ENCODE measurements at regions not wholly inside any gene's neighbourhood (a gene's known extent, or its start where the extent isn't known, plus 50 kb on each side); places are given as distances from the start of the nearest gene placed in this dataset.
"Not testable (repeated sequence)": the region's sequence is repeated elsewhere in the genome, so short reads cannot be mapped to it uniquely, and the experiment has no call there.

DNA sequence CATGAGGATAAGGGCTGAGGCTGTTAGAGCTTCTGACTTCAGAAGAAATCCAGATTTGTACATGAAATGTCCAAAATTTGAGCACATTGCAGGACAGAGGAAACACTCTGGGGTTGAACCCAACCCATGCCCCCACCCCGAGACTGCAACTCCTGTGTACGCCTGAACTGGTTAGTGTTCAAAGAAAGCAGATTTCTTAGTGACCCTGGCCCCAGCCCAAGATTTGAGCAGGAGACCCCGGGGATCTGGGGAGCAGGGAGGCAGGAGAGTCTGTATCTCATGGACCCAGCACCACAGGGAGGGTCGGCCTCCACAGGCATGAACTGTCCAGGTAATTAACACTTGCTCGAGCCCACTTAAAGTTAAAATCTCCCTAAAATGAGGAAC is 69.3 kb upstream of the WNT7B start:
- H3K4me1 ChIP-seq (ENCODE audit: low read length): peaks cover 11% of the 10 kb centered on the region; the same call in 1 of the 2 replicates
- no peak overlapping the region for H3K27ac ChIP-seq (ENCODE audit: low read length)
- no peak overlapping the region for H3K4me2 ChIP-seq (ENCODE audit: low read length)
- no peaks in the 10 kb centered on the region for H3K27me3 ChIP-seq (ENCODE audit: low read depth, low read length)
- H3K79me2 ChIP-seq (ENCODE audit: low read length): no peaks in the 10 kb centered on the region
- no peak overlapping the region for H3K9ac ChIP-seq (ENCODE audit: low read length)
- no peak overlapping the region for H2AFZ ChIP-seq (ENCODE audit: low read depth, low read length)
- H3K4me3 ChIP-seq (ENCODE audit: low read length): no peak overlapping the region
- no peaks in the 10 kb centered on the region for H3K9me3 ChIP-seq (ENCODE audit: insufficient read depth, low read length)
- no peaks in the 10 kb centered on the region for H3K36me3 ChIP-seq (replicated peaks; ENCODE audit: low read depth, low read length)
- no peaks in the 10 kb centered on the region for H4K20me1 ChIP-seq (ENCODE audit: insufficient read depth, low read length)
- no peak for TF ChIP-seq EZH2phosphoT487 (IDR thresholded peaks at IDR 0.05; ENCODE audit: low read depth)
- TF ChIP-seq, protein P1, sequence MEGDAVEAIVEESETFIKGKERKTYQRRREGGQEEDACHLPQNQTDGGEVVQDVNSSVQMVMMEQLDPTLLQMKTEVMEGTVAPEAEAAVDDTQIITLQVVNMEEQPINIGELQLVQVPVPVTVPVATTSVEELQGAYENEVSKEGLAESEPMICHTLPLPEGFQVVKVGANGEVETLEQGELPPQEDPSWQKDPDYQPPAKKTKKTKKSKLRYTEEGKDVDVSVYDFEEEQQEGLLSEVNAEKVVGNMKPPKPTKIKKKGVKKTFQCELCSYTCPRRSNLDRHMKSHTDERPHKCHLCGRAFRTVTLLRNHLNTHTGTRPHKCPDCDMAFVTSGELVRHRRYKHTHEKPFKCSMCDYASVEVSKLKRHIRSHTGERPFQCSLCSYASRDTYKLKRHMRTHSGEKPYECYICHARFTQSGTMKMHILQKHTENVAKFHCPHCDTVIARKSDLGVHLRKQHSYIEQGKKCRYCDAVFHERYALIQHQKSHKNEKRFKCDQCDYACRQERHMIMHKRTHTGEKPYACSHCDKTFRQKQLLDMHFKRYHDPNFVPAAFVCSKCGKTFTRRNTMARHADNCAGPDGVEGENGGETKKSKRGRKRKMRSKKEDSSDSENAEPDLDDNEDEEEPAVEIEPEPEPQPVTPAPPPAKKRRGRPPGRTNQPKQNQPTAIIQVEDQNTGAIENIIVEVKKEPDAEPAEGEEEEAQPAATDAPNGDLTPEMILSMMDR (IDR thresholded peaks at IDR 0.05; ENCODE audit: low read depth, low read length): no peak

DNA sequence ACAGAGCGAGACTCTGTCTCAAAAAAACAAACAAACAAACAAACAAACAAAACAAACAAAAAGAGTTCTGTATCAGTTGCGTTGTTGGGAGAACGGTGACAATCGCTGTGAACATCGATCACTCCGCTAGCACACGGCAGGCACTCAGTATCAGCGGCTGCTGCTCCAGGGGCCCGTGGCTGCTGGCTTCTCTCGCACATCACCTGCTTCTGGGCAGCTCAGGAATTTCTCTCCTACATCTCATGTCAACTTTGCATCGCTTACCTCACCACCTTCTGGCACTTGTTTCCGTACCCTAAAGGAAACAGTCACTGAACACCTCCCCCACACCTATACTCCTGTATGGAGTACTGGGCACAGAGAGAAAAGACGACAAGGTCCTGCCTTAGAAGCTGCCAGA is 70.3 kb upstream of the WNT7B start:
- Histone ChIP-seq H3K27me3 (ENCODE audit: low read depth, low read length) (no peaks in the 10 kb centered on the region), H4K20me1 (ENCODE audit: insufficient read depth, low read length) (no peaks in the 10 kb centered on the region), H3K27ac (ENCODE audit: low read length) (no peak overlapping the region), H3K4me2 (ENCODE audit: low read length) (no peak overlapping the region), H3K4me3 (ENCODE audit: low read length) (no peak overlapping the region), H3K4me1 (ENCODE audit: low read length) (peaks cover 13% of the 10 kb centered on the region), H3K9me3 (ENCODE audit: insufficient read depth, low read length) (no peaks in the 10 kb centered on the region), H2AFZ (ENCODE audit: low read depth, low read length) (no peak overlapping the region), H3K36me3 (replicated peaks; ENCODE audit: low read depth, low read length) (no peaks in the 10 kb centered on the region), H3K79me2 (ENCODE audit: low read length) (no peaks in the 10 kb centered on the region), H3K9ac (ENCODE audit: low read length) (no peak overlapping the region)
- TF ChIP-seq EZH2phosphoT487 (IDR thresholded peaks at IDR 0.05; ENCODE audit: low read depth): no peak
- TF ChIP-seq, protein P1 (IDR thresholded peaks at IDR 0.05; ENCODE audit: low read depth, low read length): no peak

DNA sequence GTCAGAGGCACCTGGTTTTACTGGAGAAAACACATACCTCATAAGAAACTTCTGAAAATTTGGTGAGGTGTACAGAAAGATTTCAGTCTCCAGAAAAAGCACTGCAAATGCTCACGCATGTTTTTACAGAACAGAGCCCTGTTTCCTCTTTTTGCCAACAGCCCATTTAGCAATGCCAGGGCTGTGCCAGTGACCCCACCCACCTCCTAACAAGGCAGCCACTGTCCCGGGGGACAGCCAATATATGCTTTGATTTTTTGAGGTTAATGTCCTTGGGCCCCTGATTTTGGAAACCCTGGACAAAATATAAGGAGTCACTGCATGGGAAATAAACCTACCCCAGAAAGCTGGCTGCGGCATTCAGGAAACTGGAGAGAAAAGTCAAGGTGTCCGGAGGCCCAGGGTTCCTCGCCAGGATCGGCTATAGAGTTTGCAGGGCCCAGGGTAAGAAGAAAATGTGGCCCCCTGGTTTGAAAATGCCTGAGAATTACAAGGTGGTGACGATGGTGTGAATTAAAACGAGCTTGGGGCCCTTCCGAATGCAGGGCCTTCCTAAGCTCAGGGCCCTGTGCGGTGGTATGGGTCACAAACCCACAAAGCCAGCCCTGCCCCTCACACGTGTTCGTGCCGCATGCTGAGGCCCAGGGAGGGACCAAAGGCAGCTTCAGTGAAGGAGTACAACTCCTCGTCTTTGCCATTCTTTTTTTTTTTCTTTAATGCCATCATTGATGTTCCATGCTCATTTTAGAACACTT is 71.1 kb upstream of the WNT7B start:
- Histone ChIP-seq H3K27me3 (ENCODE audit: low read depth, low read length) (no peaks in the 10 kb centered on the region), H3K27ac (ENCODE audit: low read length) (no peak overlapping the region), H4K20me1 (ENCODE audit: insufficient read depth, low read length) (no peaks in the 10 kb centered on the region), H2AFZ (ENCODE audit: low read depth, low read length) (no peak overlapping the region), H3K4me2 (ENCODE audit: low read length) (no peak overlapping the region), H3K79me2 (ENCODE audit: low read length) (peaks cover 5% of the 10 kb centered on the region; the same call in 1 of the 2 replicates), H3K9ac (ENCODE audit: low read length) (no peak overlapping the region), H3K4me1 (ENCODE audit: low read length) (peaks cover 21% of the 10 kb centered on the region), H3K9me3 (ENCODE audit: insufficient read depth, low read length) (no peaks in the 10 kb centered on the region), H3K4me3 (ENCODE audit: low read length) (no peak overlapping the region), H3K36me3 (replicated peaks; ENCODE audit: low read depth, low read length) (no peaks in the 10 kb centered on the region)
- TF ChIP-seq EZH2phosphoT487 (IDR thresholded peaks at IDR 0.05; ENCODE audit: low read depth): no peak
- TF ChIP-seq, protein P1 (IDR thresholded peaks at IDR 0.05; ENCODE audit: low read depth, low read length): no peak

DNA sequence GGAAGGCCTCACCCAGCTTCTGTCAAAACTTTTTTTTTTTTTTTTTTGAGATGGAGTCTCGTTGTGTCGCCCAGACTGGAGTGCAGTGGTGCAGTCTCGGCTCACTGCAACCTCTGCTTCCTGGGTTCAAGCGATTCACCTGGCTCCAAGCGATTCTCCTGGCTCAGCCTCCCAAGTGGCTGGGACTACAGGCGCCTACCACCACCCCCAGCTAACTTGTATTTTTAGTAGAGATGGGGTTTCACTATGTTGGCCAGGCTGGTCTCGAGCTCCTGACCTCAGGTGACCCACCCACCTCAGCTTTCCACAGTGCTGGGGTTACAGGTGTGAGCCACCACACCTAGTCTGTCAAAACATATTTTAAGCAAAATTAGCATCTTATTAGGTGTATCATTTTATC is 71.7 kb upstream of the WNT7B start:
- H3K9ac ChIP-seq (ENCODE audit: low read length); H3K4me2 ChIP-seq (ENCODE audit: low read length): not testable (repeated sequence)

More for the DNA sequence above, 71.7 kb upstream of the WNT7B start:
- not testable (repeated sequence) for H3K27ac ChIP-seq (ENCODE audit: low read length); H3K4me3 ChIP-seq (ENCODE audit: low read length); H3K36me3 ChIP-seq (replicated peaks; ENCODE audit: low read depth, low read length); H4K20me1 ChIP-seq (ENCODE audit: insufficient read depth, low read length); H3K79me2 ChIP-seq (ENCODE audit: low read length); H2AFZ ChIP-seq (ENCODE audit: low read depth, low read length); H3K27me3 ChIP-seq (ENCODE audit: low read depth, low read length); H3K9me3 ChIP-seq (ENCODE audit: insufficient read depth, low read length)
- H3K4me1 ChIP-seq (ENCODE audit: low read length): peaks cover 22% of the 10 kb centered on the region
